Panc1 (cell line): ENCODE measurements at regions not wholly inside any gene's neighbourhood (a gene's known extent, or its start where the extent isn't known, plus 50 kb on each side); places are given as distances from the start of the nearest gene placed in this dataset.

Source experiments
- ATAC-seq: fragments of 200-7000 bp; cut with Tn5 transposase; 2 replicates; pipeline ENCODE4 v1.9.1; 2020; ENCODE audit warnings: mild to moderate bottlenecking, moderate library complexity
- BruUV-seq: library from RNA; stranded (reverse); fragments of 400-500 nt; replicated peaks from 2 replicates; lab custom pipeline; 2021; lab: Mats Ljungman, UMichigan
- CTCF ChIA-PET: fragments of 300-600 bp; sonication (Branson Sonifier 250); formaldehyde crosslinking; loops from one replicate; lab custom pipeline; 2022; ENCODE audit warnings: antibody characterized with exemption; lab: Charles Lee
- POLR2A ChIA-PET: fragments of 300-600 bp; sonication (Branson Sonifier 250); formaldehyde crosslinking; loops from one replicate; lab custom pipeline; 2022; ENCODE audit warnings: antibody characterized with exemption; lab: Charles Lee
- DNase-seq: peaks from one replicate; pipeline ENCODE4 v3.0.0-alpha.2; 2010; ENCODE audit warnings: low read depth, low spot score
- H3K27ac ChIP-seq: 2 replicates; pipeline ENCODE4 v1.5.1; 2011; ENCODE audit warnings: mild to moderate bottlenecking, low read length, inconsistent platforms
- H3K27me3 ChIP-seq: fragments of 200-500 bp; sonication (Bioruptor generic); 2 replicates; pipeline ENCODE4 v1.6.0; 2014; ENCODE audit warnings: low read length, inconsistent platforms; ENCODE audit not compliant: control insufficient read depth, insufficient read depth
- H3K36me3 ChIP-seq: fragments of 200-500 bp; sonication (Bioruptor generic); 2 replicates; pipeline ENCODE4 v1.5.1; 2014; ENCODE audit warnings: inconsistent platforms, mild to moderate bottlenecking, low read length, moderate library complexity; ENCODE audit not compliant: control insufficient read depth, insufficient read depth
- H3K4me1 ChIP-seq: 2 replicates; pipeline ENCODE4 v1.5.1; 2011; ENCODE audit warnings: inconsistent platforms, mild to moderate bottlenecking, low read length, moderate library complexity; ENCODE audit not compliant: control insufficient read depth, insufficient read depth
- H3K4me3 ChIP-seq, 2 experiments: 2 replicates each; pipeline ENCODE4 v1.5.1; 2011 to 2012; ENCODE audit warnings: low read depth in 2 of 2, low read length in 2 of 2, mild to moderate bottlenecking in 2 of 2, inconsistent platforms in 1 of 2, moderate library complexity in 1 of 2
- H3K9me3 ChIP-seq: fragments of 200-500 bp; sonication (Bioruptor generic); 2 replicates; pipeline ENCODE4 v1.5.1; 2014; ENCODE audit warnings: low read depth, mild to moderate bottlenecking, inconsistent platforms, low read length, moderate library complexity; ENCODE audit not compliant: control insufficient read depth, insufficient read depth
- POLR2AphosphoS5 ChIP-seq: IDR thresholded peaks from 2 replicates; pipeline ENCODE4 v1.6.1; 2012; ENCODE audit warnings: mild to moderate bottlenecking, low read depth, low read length, moderate library complexity
- REST ChIP-seq, 2 experiments: IDR thresholded peaks; 2 replicates each; pipeline ENCODE4 v1.6.1; 2011 to 2012; ENCODE audit warnings: low read depth in 2 of 2, control low read depth in 1 of 2, low read length in 1 of 2, mild to moderate bottlenecking in 1 of 2, moderate library complexity in 1 of 2; ENCODE audit not compliant: insufficient read depth in 1 of 2
- SIN3A ChIP-seq: IDR thresholded peaks from 2 replicates; pipeline ENCODE4 v1.6.1; 2012; ENCODE audit warnings: low read depth, mild to moderate bottlenecking, low read length, moderate library complexity, borderline replicate concordance; ENCODE audit not compliant: insufficient read depth
- TCF7L2 ChIP-seq: IDR thresholded peaks from 2 replicates; pipeline ENCODE4 v1.6.1; 2011; ENCODE audit warnings: mild to moderate bottlenecking, low read depth, low read length, inconsistent platforms
- in situ Hi-C: cut with HindIII; loops from 2 replicates; pipeline ENCODE4 v1.10.0; 2016; ENCODE audit warnings: low sequenced_read_pairs, low pct_unique_long_range_greater_than_20kb
- intact Hi-C: fragments of 100-400 bp; cut with micrococcal nuclease; formaldehyde crosslinking; loops from one replicate; pipeline ENCODE4 v1.10.0; 2022; ENCODE audit not compliant: unreplicated experiment
- TF ChIP-seq, protein P1 (sequence below): fragments of 450-650 bp; IDR thresholded peaks from 2 replicates; pipeline ENCODE4 v1.5.1; 2017; ENCODE audit warnings: mild to moderate bottlenecking

GRCh38 chr4:187268940-187269339 is 545.3 kb upstream of the FAT1 start:
- no peak for TF ChIP-seq TCF7L2
- TF ChIP-seq, protein P1, sequence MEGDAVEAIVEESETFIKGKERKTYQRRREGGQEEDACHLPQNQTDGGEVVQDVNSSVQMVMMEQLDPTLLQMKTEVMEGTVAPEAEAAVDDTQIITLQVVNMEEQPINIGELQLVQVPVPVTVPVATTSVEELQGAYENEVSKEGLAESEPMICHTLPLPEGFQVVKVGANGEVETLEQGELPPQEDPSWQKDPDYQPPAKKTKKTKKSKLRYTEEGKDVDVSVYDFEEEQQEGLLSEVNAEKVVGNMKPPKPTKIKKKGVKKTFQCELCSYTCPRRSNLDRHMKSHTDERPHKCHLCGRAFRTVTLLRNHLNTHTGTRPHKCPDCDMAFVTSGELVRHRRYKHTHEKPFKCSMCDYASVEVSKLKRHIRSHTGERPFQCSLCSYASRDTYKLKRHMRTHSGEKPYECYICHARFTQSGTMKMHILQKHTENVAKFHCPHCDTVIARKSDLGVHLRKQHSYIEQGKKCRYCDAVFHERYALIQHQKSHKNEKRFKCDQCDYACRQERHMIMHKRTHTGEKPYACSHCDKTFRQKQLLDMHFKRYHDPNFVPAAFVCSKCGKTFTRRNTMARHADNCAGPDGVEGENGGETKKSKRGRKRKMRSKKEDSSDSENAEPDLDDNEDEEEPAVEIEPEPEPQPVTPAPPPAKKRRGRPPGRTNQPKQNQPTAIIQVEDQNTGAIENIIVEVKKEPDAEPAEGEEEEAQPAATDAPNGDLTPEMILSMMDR: no peak
- TF ChIP-seq REST (IDR thresholded peaks at IDR 0.05; ENCODE audit: insufficient read depth in 1 of 2, low read depth in 2 of 2, low read length in 1 of 2): no peak
- TF ChIP-seq SIN3A: no peak
- no peak for TF ChIP-seq POLR2AphosphoS5
- intact Hi-C loops (no loop called here), in situ Hi-C loops (no loop called here)
- no peaks in the 10 kb centered on the region for H3K27me3 ChIP-seq
- BruUV-seq: no TSS peak
- no peaks in the 10 kb centered on the region for H3K9me3 ChIP-seq
- ATAC-seq: no peak
- ChIA-PET CTCF (no interaction called here), POLR2A (no interaction called here)
- H3K4me3 ChIP-seq: no peak overlapping the region
- H3K4me1 ChIP-seq: no peaks in the 10 kb centered on the region
- no peaks in the 10 kb centered on the region for H3K36me3 ChIP-seq
- no peak for DNase-seq
- no peak overlapping the region for H3K27ac ChIP-seq

GRCh38 chr4:187270154-187270553 is 546.5 kb upstream of the FAT1 start:
- H3K4me3 ChIP-seq: no peak overlapping the region
- TF ChIP-seq POLR2AphosphoS5 (no peak), TCF7L2 (no peak), REST (IDR thresholded peaks at IDR 0.05; ENCODE audit: insufficient read depth in 1 of 2, low read depth in 2 of 2, low read length in 1 of 2) (no peak), SIN3A (no peak)
- TF ChIP-seq, protein P1: no peak
- BruUV-seq: no TSS peak
- H3K27ac ChIP-seq: no peak overlapping the region
- H3K9me3 ChIP-seq: no peaks in the 10 kb centered on the region
- DNase-seq: no peak
- no peaks in the 10 kb centered on the region for H3K36me3 ChIP-seq
- in situ Hi-C loops: no loop called here
- POLR2A ChIA-PET: interaction anchor here (0.6 kb wide), 1 partner anchor 48 kb away, joined by 3 read pairs; no protein-coding TSS in a partner anchor
- intact Hi-C loops: no loop called here
- CTCF ChIA-PET: no interaction called here
- no peak for ATAC-seq
- H3K27me3 ChIP-seq: no peaks in the 10 kb centered on the region
- H3K4me1 ChIP-seq: no peaks in the 10 kb centered on the region
